ENCODE measurements at regions not wholly inside any gene's neighbourhood (a gene's known extent, or its start where the extent isn't known, plus 50 kb on each side); places are given as distances from the start of the nearest gene placed in this dataset.

DNA sequence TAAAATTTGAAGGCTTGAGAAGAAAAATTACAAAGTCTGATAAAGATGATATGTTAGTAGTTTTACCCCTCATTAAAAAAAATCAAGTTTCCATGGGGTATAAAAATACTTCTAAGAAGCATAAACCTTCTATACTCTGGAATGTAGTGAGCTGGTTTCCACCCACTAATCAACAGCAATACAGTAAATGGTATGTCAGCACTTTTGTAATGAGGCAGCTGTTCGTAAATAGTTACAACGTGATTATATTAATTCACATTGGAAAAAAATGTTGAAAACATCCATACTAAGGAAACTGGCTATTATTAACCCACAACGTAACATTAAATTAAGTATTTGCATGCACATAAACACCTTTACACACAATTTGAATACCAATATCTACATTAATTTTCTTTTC, 283.1 kb upstream of the FAM174A start:
- TF ChIP-seq, protein P1, sequence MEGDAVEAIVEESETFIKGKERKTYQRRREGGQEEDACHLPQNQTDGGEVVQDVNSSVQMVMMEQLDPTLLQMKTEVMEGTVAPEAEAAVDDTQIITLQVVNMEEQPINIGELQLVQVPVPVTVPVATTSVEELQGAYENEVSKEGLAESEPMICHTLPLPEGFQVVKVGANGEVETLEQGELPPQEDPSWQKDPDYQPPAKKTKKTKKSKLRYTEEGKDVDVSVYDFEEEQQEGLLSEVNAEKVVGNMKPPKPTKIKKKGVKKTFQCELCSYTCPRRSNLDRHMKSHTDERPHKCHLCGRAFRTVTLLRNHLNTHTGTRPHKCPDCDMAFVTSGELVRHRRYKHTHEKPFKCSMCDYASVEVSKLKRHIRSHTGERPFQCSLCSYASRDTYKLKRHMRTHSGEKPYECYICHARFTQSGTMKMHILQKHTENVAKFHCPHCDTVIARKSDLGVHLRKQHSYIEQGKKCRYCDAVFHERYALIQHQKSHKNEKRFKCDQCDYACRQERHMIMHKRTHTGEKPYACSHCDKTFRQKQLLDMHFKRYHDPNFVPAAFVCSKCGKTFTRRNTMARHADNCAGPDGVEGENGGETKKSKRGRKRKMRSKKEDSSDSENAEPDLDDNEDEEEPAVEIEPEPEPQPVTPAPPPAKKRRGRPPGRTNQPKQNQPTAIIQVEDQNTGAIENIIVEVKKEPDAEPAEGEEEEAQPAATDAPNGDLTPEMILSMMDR (IDR thresholded peaks at IDR 0.05) = no peak
- TF ChIP-seq POLR2A (IDR thresholded peaks at IDR 0.05) = no peak
- H3K4me1 ChIP-seq = no peaks in the 10 kb centered on the region
- no peak overlapping the region for H3K4me3 ChIP-seq
- no peak overlapping the region for H3K27ac ChIP-seq
- no peaks in the 10 kb centered on the region for H3K27me3 ChIP-seq
- H3K9me3 ChIP-seq = no peaks in the 10 kb centered on the region
- H3K36me3 ChIP-seq = peaks cover 0 to 3% of the 10 kb centered on the region in 2 donors
- intact Hi-C loops (cut with DNase I; ENCODE audit: low total_unique reads) = no loop called here
- no peak for DNase-seq

DNA sequence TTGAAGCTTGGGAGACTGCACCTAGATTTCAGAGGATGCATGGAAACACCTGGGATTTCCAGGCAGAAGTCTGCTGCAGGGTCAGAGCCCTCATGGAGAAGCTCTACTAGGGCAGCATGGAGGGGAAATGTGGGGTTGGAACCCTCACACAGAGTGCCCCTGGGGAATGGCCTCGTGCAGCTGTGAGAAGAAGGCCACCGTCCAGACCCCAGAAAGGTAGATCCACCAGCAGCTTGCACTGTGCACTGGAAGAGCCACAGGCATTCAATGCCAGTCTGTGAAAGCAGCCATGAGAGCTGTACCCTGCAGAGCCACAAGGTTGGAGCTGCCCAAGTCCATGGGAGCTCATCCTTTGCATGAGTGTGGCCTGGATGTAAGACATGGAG, 285.3 kb upstream of the FAM174A start:
- Histone ChIP-seq H3K36me3 (peaks cover 0 to 3% of the 10 kb centered on the region in 2 donors), H3K9me3 (no peaks in the 10 kb centered on the region), H3K27me3 (no peaks in the 10 kb centered on the region), H3K4me3 (no peak overlapping the region), H3K4me1 (no peaks in the 10 kb centered on the region), H3K27ac (no peak overlapping the region)
- intact Hi-C loops (cut with DNase I; ENCODE audit: low total_unique reads) = no loop called here
- no peak for TF ChIP-seq POLR2A (IDR thresholded peaks at IDR 0.05)
- TF ChIP-seq, protein P1 (IDR thresholded peaks at IDR 0.05) = no peak
- DNase-seq = no peak

DNA sequence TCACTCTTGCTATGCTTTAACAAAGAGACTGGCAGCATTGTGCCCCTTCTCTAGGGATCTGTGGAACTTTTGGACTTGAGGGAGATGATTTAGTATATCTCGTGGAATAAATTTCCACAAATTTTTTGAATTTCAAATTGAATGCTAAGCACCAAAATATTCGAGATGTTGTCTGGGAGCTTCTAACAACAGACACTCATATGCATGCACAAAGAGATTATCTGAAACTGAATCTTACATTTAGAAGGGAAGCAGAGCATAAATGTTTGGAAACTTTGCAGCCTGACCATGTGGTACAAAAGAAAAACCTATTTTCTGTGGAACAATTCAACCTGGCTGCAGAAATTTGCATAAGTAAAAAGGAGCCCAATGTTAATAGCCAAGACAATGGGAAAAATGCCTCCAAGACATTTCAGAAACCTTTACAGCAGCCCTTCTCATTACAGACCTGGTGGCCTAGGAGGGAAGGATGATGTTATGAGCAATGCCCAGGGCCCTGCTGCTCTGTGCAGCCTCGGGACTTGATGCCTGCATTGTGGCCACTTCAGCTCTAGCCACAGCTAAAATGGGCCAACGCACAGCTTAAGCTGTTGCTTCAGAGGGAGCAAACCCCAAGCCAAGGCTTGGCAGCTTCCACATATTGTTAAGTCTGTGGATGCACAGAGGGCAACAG, 285.8 kb upstream of the FAM174A start:
- Histone ChIP-seq H3K27ac (no peak overlapping the region), H3K36me3 (peaks cover 0 to 3% of the 10 kb centered on the region in 2 donors), H3K4me3 (no peak overlapping the region), H3K27me3 (no peaks in the 10 kb centered on the region), H3K9me3 (no peaks in the 10 kb centered on the region), H3K4me1 (no peaks in the 10 kb centered on the region)
- TF ChIP-seq POLR2A (IDR thresholded peaks at IDR 0.05) = no peak
- TF ChIP-seq, protein P1 (IDR thresholded peaks at IDR 0.05) = no peak
- intact Hi-C loops (cut with DNase I; ENCODE audit: low total_unique reads) = no loop called here
- no peak for DNase-seq

DNA sequence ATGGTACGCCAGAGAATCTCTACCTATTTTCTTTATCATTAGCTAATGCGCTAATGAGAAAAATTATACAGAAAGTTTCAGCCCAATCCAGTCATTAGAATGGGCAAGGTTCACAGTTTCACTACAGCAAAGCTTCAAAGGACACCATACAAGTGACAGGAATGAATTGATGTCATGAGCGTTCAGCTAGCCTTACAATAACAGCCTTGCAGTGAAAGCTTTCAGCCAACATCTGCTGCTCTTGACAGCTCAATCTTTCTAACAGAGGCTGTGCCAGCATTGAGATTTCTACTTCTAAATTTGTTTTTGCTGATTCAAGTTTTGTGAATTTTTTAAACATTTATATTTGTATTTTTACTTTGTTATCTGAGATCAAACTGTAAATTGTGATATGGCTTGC, 302.4 kb upstream of the FAM174A start:
- no peaks in the 10 kb centered on the region for H3K4me1 ChIP-seq

DNA sequence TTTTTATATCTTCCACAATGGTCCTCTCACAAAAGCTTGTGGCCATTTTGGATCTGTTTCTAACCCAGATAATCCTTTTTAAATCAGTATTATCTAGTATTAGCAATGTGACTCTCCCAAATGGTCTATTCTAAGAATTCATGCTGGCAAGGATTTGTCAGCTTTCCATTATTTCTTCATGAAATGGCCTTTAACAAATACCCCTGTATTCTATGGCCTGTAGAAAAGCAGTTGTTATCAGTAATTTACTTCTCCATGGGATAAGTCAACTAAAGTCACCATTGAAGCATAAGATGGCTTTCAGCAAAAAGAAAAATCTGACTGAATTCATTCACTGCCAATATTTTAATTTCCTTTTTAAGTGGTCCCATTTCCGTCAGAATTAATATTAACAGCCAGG, 346.4 kb upstream of the FAM174A start:
- TF ChIP-seq, protein P1 (IDR thresholded peaks at IDR 0.05) = no peak
- Histone ChIP-seq H3K27me3 (no peaks in the 10 kb centered on the region), H3K9me3 (no peaks in the 10 kb centered on the region), H3K27ac (no peak overlapping the region), H3K4me3 (no peak overlapping the region), H3K4me1 (no peaks in the 10 kb centered on the region), H3K36me3 (no peaks in the 10 kb centered on the region)
- intact Hi-C loops (cut with DNase I; ENCODE audit: low total_unique reads) = no loop called here
- no peak for DNase-seq

More for the DNA sequence above, 302.4 kb upstream of the FAM174A start:
- Histone ChIP-seq H3K9me3 (peaks cover 0 to 2% of the 10 kb centered on the region in 2 donors), H3K27ac (no peak overlapping the region), H3K27me3 (no peaks in the 10 kb centered on the region), H3K36me3 (no peaks in the 10 kb centered on the region), H3K4me3 (no peak overlapping the region)
- intact Hi-C loops (cut with DNase I; ENCODE audit: low total_unique reads) = no loop called here
- DNase-seq = no peak
- TF ChIP-seq, protein P1 (IDR thresholded peaks at IDR 0.05) = no peak
- no peak for TF ChIP-seq POLR2A (IDR thresholded peaks at IDR 0.05)
